CD4-positive, alpha-beta T cell treated with Interleukin-21 for 1 hour (primary cell): ENCODE measurements at regions not wholly inside any gene's neighbourhood (a gene's known extent, or its start where the extent isn't known, plus 50 kb on each side); places are given as distances from the start of the nearest gene placed in this dataset.
"Not testable (repeated sequence)": the region's sequence is repeated elsewhere in the genome, so short reads cannot be mapped to it uniquely, and the experiment has no call there.

Source experiments
- DNase-seq: peaks from one replicate; pipeline ENCODE4 v3.0.0-alpha.2; 2020

DNA sequence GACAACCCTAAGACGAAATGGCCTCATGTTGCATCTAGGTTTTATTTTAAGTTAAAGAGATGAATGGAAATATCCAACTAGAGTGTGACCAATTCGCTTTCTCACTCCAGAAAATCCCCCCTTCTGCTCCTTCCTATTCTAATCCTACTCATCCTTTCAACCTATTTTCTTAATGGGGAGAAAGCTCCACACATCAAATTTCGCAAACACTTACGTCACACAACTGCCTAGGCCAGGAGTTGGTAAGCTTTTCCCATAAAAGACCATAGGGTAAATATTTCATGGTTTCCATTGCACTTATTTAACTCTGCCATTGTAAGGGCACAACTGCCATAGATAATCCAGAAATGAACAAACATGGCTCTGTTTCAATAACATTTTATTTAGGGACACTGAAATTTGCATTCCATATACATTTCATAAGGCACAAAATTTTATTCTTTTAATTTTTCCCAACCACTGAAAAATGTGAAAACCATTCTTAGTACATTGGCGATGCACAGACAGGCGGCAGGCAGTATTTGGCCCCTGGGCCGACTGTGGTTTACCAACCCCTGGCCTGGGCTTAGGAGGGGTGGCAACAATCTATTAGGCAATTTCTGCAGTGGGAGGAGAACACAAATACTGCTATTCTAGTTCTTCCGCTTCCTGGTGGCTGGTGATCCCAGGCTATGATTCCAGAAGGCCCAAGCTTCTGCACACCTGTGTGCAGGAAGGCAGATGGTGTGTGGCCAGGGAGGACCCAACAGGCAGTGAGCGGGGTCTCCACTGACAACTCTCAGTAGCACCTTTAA, 67.2 kb upstream of the FOXN3 start:
- no peak for DNase-seq

DNA sequence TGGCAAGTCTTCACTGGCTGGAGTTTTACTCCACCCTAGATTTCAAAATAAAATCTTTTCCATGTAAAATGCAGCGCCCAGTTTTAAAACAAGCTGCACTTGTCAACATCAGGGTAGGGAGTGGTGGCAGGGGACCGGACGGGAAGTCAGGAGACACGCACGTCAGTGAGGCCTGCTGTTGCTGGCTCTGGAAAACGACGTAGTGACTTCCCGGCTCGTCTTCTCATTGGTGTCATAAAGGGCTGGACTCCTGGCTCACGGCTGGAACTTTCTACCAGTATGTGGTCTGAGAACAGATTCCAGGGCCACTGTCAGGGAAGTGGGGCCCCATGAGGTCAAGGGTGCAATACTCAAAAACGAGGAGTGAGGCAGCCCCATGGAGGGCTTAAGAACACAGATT, 64.2 kb upstream of the FOXN3 start:
- DNase-seq, result no peak

DNA sequence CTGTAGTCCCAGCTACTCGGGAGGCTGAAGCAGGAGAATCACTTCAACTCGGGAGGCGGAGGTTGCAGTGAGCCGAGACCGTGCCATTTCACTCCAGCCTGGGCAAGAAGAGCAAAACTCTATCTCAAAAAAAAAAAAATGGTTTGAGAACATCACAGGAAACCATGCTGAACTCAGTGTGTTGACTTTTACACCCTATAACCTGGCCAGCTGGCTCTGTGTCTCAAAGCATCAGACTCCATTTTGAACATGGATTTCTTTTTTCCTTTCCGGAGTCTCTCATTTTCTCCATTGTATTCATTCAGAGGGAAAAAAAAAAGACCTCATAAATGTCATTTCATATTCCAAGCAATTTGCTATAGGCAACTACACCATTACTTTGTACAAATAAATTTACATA, 63.2 kb upstream of the FOXN3 start:
- no peak for DNase-seq

GRCh38 chr14:89479802-89480201, 62.8 kb upstream of the FOXN3 start:
- no peak for DNase-seq

- DNase-seq, result no peak
Measured at GRCh38 chr14:89477391-89477790, 60.4 kb upstream of the FOXN3 start.

GRCh38 chr14:89476354-89476896, 59.4 kb upstream of the FOXN3 start:
- no peak for DNase-seq

GRCh38 chr14:89474464-89474863, 57.4 kb upstream of the FOXN3 start:
- no peak for DNase-seq

DNA sequence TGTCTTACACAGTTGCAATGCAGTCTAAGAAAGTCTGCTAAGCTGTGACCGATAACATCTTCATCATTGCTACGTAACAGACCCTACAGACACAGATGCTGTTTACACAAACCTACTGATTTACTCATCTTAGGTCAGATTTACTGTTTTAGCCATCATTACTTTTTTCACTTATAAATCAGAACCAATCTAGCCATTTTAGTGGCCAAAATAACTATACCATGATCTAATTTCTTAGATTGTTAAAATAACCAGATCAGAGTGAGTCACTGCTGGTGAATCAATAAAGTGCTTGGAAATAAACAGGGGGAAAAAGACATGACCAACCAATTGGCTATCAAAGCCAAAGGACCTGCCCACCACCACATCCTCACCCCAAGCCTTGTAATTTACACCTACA, 57.0 kb upstream of the FOXN3 start:
- DNase-seq, result no peak

DNA sequence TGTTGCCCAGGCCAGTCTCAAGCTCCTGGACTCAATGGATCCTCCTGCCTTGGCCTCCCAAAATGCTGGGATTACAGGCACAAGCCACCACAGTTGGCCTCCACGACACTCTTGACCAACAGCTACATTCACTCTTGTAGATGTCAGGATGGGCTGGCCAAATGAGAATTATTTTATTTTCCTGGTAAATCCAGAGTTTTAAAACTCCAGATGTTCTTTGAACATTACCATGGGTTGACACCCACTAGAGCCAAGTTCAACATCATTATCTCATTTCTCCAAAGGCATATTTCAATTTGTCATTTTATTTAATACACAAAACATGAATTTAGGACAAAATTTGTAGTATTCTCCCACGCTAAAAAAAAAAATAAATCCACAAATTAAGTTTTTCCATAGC, 56.5 kb upstream of the FOXN3 start:
- no peak for DNase-seq

GRCh38 chr14:89470401-89470800, 53.4 kb upstream of the FOXN3 start:
- DNase-seq, result no peak

DNA sequence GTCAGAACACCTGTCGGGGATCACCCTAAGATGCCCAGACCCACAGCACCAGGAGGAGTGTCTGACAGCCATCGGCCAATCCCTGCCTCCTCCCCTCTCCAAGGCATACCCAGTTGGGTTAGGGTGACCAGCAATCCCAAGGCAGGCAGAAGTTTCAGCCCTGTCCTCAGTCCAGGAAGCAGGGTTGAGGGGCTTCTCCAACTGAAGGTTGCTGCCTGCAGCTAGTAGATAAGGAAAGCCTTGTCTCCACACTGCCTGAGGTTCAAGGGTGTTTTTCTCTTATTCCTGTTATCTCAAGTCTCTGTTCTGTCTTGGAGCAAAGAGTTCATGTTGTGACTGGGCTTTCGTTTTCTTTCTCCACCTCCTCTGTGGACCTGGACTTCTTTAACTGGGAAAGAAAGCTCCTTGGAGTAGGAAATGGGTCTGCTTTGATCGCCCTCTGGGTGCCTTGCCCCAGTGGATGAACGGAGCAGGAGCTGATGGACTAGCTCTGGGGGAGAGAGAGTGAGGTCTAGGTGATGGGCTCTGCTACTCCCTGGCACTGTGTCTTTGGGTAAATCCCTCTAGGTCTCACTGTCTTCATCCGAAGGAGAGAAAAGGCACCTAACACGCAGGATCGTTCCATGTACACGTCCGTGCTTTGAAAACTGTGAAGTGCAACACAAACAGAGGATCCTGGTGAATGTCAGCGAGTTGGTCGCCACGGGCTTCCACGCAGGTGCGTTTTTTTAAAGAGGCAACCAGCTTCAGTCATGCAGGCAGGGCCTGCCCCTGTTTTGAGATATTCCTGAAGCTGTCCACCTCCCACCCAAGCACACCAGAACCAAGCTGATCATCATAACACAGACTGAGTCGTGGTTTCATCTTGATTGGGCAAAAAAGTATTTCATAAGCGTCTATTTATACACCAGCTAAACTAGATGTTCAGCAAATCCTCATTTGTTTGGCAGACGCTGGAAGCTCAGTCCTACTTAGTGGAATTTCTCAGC, 52.5 kb upstream of the FOXN3 start:
- no peak for DNase-seq

- no peak for DNase-seq
Measured at GRCh38 chr14:89468566-89468965, 51.5 kb upstream of the FOXN3 start.

- not testable (repeated sequence) for DNase-seq
Measured at GRCh38 chr14:89468030-89468429, 51.0 kb upstream of the FOXN3 start.

DNA sequence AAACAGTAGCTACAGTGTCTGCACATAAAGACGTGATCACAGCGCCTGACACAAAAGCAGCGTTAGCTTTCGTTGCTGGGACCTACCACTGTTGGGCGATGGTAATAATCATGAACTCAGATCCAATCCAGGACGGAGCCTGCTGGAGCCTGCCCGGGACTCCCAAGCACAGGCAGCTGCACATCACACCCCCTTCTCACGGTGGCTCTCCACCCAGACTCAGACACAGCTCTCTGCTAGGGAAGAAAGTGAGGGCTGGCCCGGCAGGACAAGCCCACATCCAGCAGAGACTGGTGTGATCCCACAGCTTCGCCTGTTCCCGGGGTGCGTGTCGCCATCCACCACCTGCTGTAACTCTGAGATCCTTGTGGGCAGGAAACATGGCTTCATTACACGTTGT, 49.9 kb upstream of the FOXN3 start:
- DNase-seq, result no peak
